ENCODE measurements at regions not wholly inside any gene's neighbourhood (a gene's known extent, or its start where the extent isn't known, plus 50 kb on each side); places are given as distances from the start of the nearest gene placed in this dataset.

DNA sequence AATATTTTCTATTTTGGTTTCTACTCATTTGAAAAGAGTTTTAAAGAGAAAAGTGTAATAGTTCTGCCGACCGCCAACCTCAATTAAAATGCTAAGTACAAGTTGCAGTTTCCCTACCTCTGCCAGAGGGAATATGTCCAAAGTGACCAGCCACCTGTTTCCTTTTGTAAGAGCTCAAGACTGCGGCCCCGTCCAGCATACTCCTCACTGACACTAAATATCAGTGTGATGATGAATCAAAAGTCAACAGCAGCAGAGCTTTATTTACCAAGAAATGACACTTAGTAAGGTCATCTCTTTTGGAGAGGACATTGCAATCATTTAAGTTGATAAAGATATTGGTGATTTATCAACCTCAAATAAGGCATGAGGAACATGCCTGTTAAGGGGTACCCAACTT lies 57.4 kb upstream of the NRIP1 start:
- TF ChIP-seq POLR2AphosphoS5 (IDR thresholded peaks at IDR 0.05; ENCODE audit: low read depth) (no peak), SPI1 (IDR thresholded peaks at IDR 0.05; ENCODE audit: borderline replicate concordance, low read depth) (no peak), GABPA (IDR thresholded peaks at IDR 0.05; ENCODE audit: low read depth) (no peak)
- TF ChIP-seq, protein P1, sequence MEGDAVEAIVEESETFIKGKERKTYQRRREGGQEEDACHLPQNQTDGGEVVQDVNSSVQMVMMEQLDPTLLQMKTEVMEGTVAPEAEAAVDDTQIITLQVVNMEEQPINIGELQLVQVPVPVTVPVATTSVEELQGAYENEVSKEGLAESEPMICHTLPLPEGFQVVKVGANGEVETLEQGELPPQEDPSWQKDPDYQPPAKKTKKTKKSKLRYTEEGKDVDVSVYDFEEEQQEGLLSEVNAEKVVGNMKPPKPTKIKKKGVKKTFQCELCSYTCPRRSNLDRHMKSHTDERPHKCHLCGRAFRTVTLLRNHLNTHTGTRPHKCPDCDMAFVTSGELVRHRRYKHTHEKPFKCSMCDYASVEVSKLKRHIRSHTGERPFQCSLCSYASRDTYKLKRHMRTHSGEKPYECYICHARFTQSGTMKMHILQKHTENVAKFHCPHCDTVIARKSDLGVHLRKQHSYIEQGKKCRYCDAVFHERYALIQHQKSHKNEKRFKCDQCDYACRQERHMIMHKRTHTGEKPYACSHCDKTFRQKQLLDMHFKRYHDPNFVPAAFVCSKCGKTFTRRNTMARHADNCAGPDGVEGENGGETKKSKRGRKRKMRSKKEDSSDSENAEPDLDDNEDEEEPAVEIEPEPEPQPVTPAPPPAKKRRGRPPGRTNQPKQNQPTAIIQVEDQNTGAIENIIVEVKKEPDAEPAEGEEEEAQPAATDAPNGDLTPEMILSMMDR (IDR thresholded peaks at IDR 0.05; ENCODE audit: insufficient read depth, low read length) = no peak
- TF ChIP-seq, protein P2, sequence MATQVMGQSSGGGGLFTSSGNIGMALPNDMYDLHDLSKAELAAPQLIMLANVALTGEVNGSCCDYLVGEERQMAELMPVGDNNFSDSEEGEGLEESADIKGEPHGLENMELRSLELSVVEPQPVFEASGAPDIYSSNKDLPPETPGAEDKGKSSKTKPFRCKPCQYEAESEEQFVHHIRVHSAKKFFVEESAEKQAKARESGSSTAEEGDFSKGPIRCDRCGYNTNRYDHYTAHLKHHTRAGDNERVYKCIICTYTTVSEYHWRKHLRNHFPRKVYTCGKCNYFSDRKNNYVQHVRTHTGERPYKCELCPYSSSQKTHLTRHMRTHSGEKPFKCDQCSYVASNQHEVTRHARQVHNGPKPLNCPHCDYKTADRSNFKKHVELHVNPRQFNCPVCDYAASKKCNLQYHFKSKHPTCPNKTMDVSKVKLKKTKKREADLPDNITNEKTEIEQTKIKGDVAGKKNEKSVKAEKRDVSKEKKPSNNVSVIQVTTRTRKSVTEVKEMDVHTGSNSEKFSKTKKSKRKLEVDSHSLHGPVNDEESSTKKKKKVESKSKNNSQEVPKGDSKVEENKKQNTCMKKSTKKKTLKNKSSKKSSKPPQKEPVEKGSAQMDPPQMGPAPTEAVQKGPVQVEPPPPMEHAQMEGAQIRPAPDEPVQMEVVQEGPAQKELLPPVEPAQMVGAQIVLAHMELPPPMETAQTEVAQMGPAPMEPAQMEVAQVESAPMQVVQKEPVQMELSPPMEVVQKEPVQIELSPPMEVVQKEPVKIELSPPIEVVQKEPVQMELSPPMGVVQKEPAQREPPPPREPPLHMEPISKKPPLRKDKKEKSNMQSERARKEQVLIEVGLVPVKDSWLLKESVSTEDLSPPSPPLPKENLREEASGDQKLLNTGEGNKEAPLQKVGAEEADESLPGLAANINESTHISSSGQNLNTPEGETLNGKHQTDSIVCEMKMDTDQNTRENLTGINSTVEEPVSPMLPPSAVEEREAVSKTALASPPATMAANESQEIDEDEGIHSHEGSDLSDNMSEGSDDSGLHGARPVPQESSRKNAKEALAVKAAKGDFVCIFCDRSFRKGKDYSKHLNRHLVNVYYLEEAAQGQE (IDR thresholded peaks at IDR 0.05; ENCODE audit: insufficient replicate concordance, low read depth) = no peak

DNA sequence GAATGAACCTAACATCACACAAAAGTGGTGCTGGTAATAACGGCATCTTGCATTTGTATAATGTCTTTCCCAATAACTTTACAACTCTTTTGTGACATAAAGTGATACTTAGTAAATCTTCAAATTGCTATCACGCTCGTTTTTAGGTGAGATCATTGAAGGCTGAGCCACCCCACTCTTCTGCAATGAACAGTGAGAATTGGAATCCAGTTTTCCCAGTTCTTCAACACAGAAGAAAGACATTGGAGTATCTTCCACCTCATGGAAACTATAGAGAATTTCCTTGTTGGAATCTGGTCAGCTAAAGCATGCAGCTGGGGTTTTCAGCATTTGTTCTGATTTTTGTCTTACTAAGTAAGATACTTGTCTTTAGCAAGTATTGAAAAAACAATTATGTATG lies 59.9 kb upstream of the NRIP1 start:
- Histone ChIP-seq H3K27ac (replicated peaks) (no peak overlapping the region), H3K4me3 (replicated peaks; ENCODE audit: insufficient read depth, low read length) (no peak overlapping the region), H3K27me3 (ENCODE audit: insufficient read depth, poor library complexity, severe bottlenecking) (no peaks in the 10 kb centered on the region)
- no peak for DNase-seq (ENCODE audit: low read depth in 1 of 2, low spot score in 1 of 2)
- TF ChIP-seq POLR2AphosphoS5 (IDR thresholded peaks at IDR 0.05; ENCODE audit: low read depth) (no peak), SPI1 (IDR thresholded peaks at IDR 0.05; ENCODE audit: borderline replicate concordance, low read depth) (no peak), GABPA (IDR thresholded peaks at IDR 0.05; ENCODE audit: low read depth) (no peak)
- TF ChIP-seq, protein P1 (IDR thresholded peaks at IDR 0.05; ENCODE audit: insufficient read depth, low read length) = no peak
- TF ChIP-seq, protein P2 (IDR thresholded peaks at IDR 0.05; ENCODE audit: insufficient replicate concordance, low read depth) = no peak

More for the DNA sequence above, 57.4 kb upstream of the NRIP1 start:
- no peak overlapping the region for H3K27ac ChIP-seq (replicated peaks)
- no peak for DNase-seq (ENCODE audit: low read depth in 1 of 2, low spot score in 1 of 2)
- no peak overlapping the region for H3K4me3 ChIP-seq (replicated peaks; ENCODE audit: insufficient read depth, low read length)
- no peaks in the 10 kb centered on the region for H3K27me3 ChIP-seq (ENCODE audit: insufficient read depth, poor library complexity, severe bottlenecking)

DNA sequence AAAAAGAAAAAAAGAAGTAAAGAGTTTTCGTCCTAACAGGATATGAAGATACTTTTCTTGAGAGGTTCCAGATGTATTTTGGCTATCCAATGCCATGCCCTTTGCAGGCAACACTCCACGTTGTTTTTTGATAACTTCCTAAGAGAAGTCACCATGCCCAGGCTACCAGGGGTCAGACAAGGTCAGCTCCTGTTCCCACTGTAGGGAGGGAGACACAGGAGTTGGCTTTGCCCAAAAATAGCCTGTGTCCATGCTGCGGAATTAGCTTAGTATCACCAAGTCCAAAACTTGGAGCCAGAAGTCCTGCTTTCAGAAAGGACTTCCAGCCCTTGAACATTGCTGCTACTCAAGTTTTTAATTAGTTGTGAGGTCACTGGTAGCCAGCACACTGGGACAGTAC lies 62.1 kb upstream of the NRIP1 start:
- TF ChIP-seq SPI1 (IDR thresholded peaks at IDR 0.05; ENCODE audit: borderline replicate concordance, low read depth) (no peak), POLR2AphosphoS5 (IDR thresholded peaks at IDR 0.05; ENCODE audit: low read depth) (no peak)
- no peak overlapping the region for H3K27ac ChIP-seq (replicated peaks)
- H3K4me3 ChIP-seq (replicated peaks; ENCODE audit: insufficient read depth, low read length) = no peak overlapping the region
- no peak for DNase-seq (ENCODE audit: low read depth in 1 of 2, low spot score in 1 of 2)
- no peaks in the 10 kb centered on the region for H3K27me3 ChIP-seq (ENCODE audit: insufficient read depth, poor library complexity, severe bottlenecking)

DNA sequence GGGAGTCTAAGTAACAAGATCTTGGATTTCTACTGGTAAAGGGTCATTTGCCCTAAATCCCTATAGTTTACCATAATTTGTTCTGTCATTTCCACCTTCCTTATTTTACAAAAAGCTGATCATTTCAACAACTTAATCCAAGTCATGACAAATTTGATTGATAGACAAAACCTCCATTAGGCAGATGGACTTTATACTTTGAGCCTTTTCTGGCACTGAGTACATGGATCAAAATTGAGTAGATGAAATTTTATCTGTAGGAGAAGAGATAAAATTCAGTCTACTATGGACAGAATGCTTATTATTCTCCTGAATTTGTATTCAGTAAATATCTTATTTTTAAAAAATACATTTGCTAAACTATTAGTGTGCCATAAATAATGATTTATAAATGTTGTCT lies 62.6 kb upstream of the NRIP1 start:
- no peak overlapping the region for H3K4me3 ChIP-seq (replicated peaks; ENCODE audit: insufficient read depth, low read length)
- TF ChIP-seq SPI1 (IDR thresholded peaks at IDR 0.05; ENCODE audit: borderline replicate concordance, low read depth) (no peak), POLR2AphosphoS5 (IDR thresholded peaks at IDR 0.05; ENCODE audit: low read depth) (no peak), GABPA (IDR thresholded peaks at IDR 0.05; ENCODE audit: low read depth) (no peak)
- TF ChIP-seq, protein P2 (IDR thresholded peaks at IDR 0.05; ENCODE audit: insufficient replicate concordance, low read depth) = no peak
- TF ChIP-seq, protein P1 (IDR thresholded peaks at IDR 0.05; ENCODE audit: insufficient read depth, low read length) = no peak
- no peak overlapping the region for H3K27ac ChIP-seq (replicated peaks)
- no peaks in the 10 kb centered on the region for H3K27me3 ChIP-seq (ENCODE audit: insufficient read depth, poor library complexity, severe bottlenecking)
- DNase-seq (ENCODE audit: low read depth in 1 of 2, low spot score in 1 of 2) = no peak
